B cell (primary cell): ENCODE measurements at regions not wholly inside any gene's neighbourhood (a gene's known extent, or its start where the extent isn't known, plus 50 kb on each side); places are given as distances from the start of the nearest gene placed in this dataset.

Source experiments
- ATAC-seq: fragments of 200-7000 bp; cut with Tn5 transposase; one replicate; pipeline ENCODE4 v1.10.0; 2021; ENCODE audit warnings: low read depth, mild to moderate bottlenecking, moderate number of reproducible peaks, moderate library complexity
- CTCF ChIA-PET: fragments of 350-600 bp; sonication (Branson Sonifier 250); formaldehyde crosslinking; loops from one replicate; lab custom pipeline; 2021; ENCODE audit warnings: antibody characterized with exemption, inconsistent platforms; lab: Charles Lee
- POLR2A ChIA-PET: fragments of 350-600 bp; sonication (Branson Sonifier 250); formaldehyde crosslinking; loops from one replicate; lab custom pipeline; 2021; ENCODE audit warnings: antibody characterized with exemption; lab: Charles Lee
- DNase-seq: peaks from one replicate; pipeline ENCODE4 v3.0.0; 2013
- H2AFZ ChIP-seq: 2 replicates; pipeline ENCODE4 v1.6.1; 2012; ENCODE audit warnings: mild to moderate bottlenecking, low read depth, low read length; ENCODE audit not compliant: insufficient read depth, poor library complexity, severe bottlenecking
- H3K27ac ChIP-seq, 2 donors: 1 replicate in 1 of 2; 2 replicates in 1 of 2; pipeline ENCODE4 v1.5.1; 2012 to 2013; ENCODE audit warnings: low read length in 2 of 2, mild to moderate bottlenecking in 2 of 2, moderate library complexity in 1 of 2
- H3K27me3 ChIP-seq, 4 experiments: fragments of 200-600 bp in 1 of 4; sonication (generic) in 1 of 4; replicated peaks in 1 of 4; 1 replicate in 2 of 4; 2 replicates in 2 of 4; pipeline versions ENCODE4 v1.6.1 to v1.7.0; 2013 to 2016; ENCODE audit warnings: low read length in 3 of 4, mild to moderate bottlenecking in 2 of 4, mixed read lengths in 1 of 4, moderate library complexity in 1 of 4; ENCODE audit not compliant: insufficient read depth in 4 of 4, control insufficient read depth in 3 of 4; ENCODE audit errors: control extremely low read depth in 1 of 4
- H3K36me3 ChIP-seq, 2 experiments: replicated peaks in 1 of 2; 1 replicate in 1 of 2; 2 replicates in 1 of 2; pipeline versions ENCODE4 v1.6.1 to v1.7.1; 2013; ENCODE audit warnings: low read length in 1 of 2; ENCODE audit not compliant: insufficient read depth in 2 of 2, control insufficient read depth in 1 of 2; ENCODE audit errors: control extremely low read depth in 1 of 2, extremely low read depth in 1 of 2
- H3K4me1 ChIP-seq, 2 donors: fragments of 200-600 bp in 1 of 2; sonication (generic) in 1 of 2; 1 replicate in 1 of 2; 2 replicates in 1 of 2; pipeline versions ENCODE4 v1.5.1 to v1.6.1; 2013 to 2017; ENCODE audit warnings: low read length in 2 of 2; ENCODE audit not compliant: control insufficient read depth in 2 of 2, insufficient read depth in 2 of 2
- H3K4me2 ChIP-seq: replicated peaks from 2 replicates; pipeline ENCODE3; 2012; ENCODE audit warnings: mild to moderate bottlenecking, low read depth, low read length; ENCODE audit not compliant: poor library complexity, severe bottlenecking
- H3K4me3 ChIP-seq, 5 experiments: fragments of 200-600 bp in 1 of 5; sonication (generic) in 1 of 5; 1 replicate in 3 of 5; 2 replicates in 2 of 5; pipeline versions ENCODE4 v1.5.1 to v1.7.0; 2011 to 2016; ENCODE audit warnings: low read length in 4 of 5, mild to moderate bottlenecking in 4 of 5, low read depth in 2 of 5, control low read depth in 1 of 5, moderate library complexity in 1 of 5; ENCODE audit not compliant: insufficient read depth in 1 of 5; ENCODE audit errors: control extremely low read depth in 1 of 5, extremely low read depth in 1 of 5
- H3K79me2 ChIP-seq: fragments of 200-600 bp; sonication (generic); one replicate; pipeline ENCODE4 v1.6.0; 2016; ENCODE audit warnings: low read length; ENCODE audit not compliant: control insufficient read depth, insufficient read depth
- H3K9ac ChIP-seq: fragments of 200-600 bp; sonication (generic); 2 replicates; pipeline ENCODE4 v1.6.1; 2017; ENCODE audit warnings: mild to moderate bottlenecking, low read length, moderate library complexity
- H3K9me3 ChIP-seq, 3 donors: one replicate each; pipeline versions ENCODE4 v1.6.1 to v1.7.1; 2013; ENCODE audit warnings: low read length in 2 of 3; ENCODE audit not compliant: control insufficient read depth in 2 of 3, insufficient read depth in 1 of 3; ENCODE audit errors: control extremely low read depth in 1 of 3
- H4K20me1 ChIP-seq: 2 replicates; pipeline ENCODE4 v1.6.0; 2012; ENCODE audit warnings: mild to moderate bottlenecking, low read length; ENCODE audit not compliant: insufficient read depth, control insufficient read depth, poor library complexity, severe bottlenecking
- H3K27ac Mint-ChIP-seq: one replicate; pipeline ENCODE4 v1.8.0; 2021; ENCODE audit warnings: mixed read lengths
- H3K27me3 Mint-ChIP-seq: one replicate; pipeline ENCODE4 v1.8.0; 2021; ENCODE audit warnings: mixed read lengths
- H3K4me1 Mint-ChIP-seq: one replicate; pipeline ENCODE4 v1.8.0; 2021; ENCODE audit warnings: mixed read lengths
- H3K4me3 Mint-ChIP-seq: one replicate; pipeline ENCODE4 v1.8.0; 2021; ENCODE audit warnings: mixed read lengths
- H3K9me3 Mint-ChIP-seq: one replicate; pipeline ENCODE4 v1.8.0; 2022; ENCODE audit warnings: mixed read lengths; ENCODE audit not compliant: insufficient read depth
- CTCF ChIP-seq: fragments of 200-600 bp; IDR thresholded peaks from one replicate; pipeline ENCODE4 v1.8.0; 2022; ENCODE audit warnings: antibody characterized with exemption, mild to moderate bottlenecking
- EZH2 ChIP-seq: IDR thresholded peaks from 2 replicates; pipeline ENCODE4 v1.6.1; 2012; ENCODE audit warnings: borderline replicate concordance, low read depth, mild to moderate bottlenecking, moderate library complexity, low read length; ENCODE audit not compliant: insufficient read depth, poor library complexity, severe bottlenecking
- WGBS: methylation state at CpG from one replicate; pipeline ENCODE4 v1.1.5; 2013; ENCODE audit warnings: missing lambda C conversion rate; ENCODE audit not compliant: insufficient coverage; 5-methylcytosine and 5-hydroxymethylcytosine counted together
- intact Hi-C: fragments of 100-400 bp; cut with micrococcal nuclease; formaldehyde crosslinking; loops from one replicate; pipeline ENCODE4 v1.10.0; 2022

GRCh38 chrX:110561034-110561433 lies 202.4 kb downstream of the RTL9 start:
- no peak overlapping the region for H3K4me2 ChIP-seq
- 80% methylated on average over 1 of the region's 2 CpGs for WGBS
- TF ChIP-seq EZH2 (no peak), CTCF (no peak)

GRCh38 chrX:110563282-110563681 lies 204.6 kb downstream of the RTL9 start:
- TF ChIP-seq CTCF: no peak
- TF ChIP-seq EZH2: no peak
- H3K4me1 Mint-ChIP-seq: no peaks in the 10 kb centered on the region
- no peak overlapping the region for H2AFZ ChIP-seq
- H3K4me2 ChIP-seq: no peak overlapping the region
- H3K9ac ChIP-seq: no peak overlapping the region
- no peaks in the 10 kb centered on the region for H3K9me3 Mint-ChIP-seq
- intact Hi-C loops: no loop called here
- peaks cover 0 to 3% (median 0%) of the 10 kb centered on the region in 3 donors for H3K9me3 ChIP-seq
- no peaks in the 10 kb centered on the region for H3K4me1 ChIP-seq
- no peaks in the 10 kb centered on the region for H3K27me3 ChIP-seq
- ChIA-PET POLR2A (no interaction called here), CTCF (no interaction called here)
- no peak overlapping the region for H3K27ac Mint-ChIP-seq
- no peaks in the 10 kb centered on the region for H3K36me3 ChIP-seq
- H3K4me3 Mint-ChIP-seq: no peak overlapping the region
- no peaks in the 10 kb centered on the region for H4K20me1 ChIP-seq
- H3K27ac ChIP-seq: no peak overlapping the region
- no peaks in the 10 kb centered on the region for H3K27me3 Mint-ChIP-seq
- DNase-seq (no peak), ATAC-seq (no peak)
- H3K79me2 ChIP-seq: no peaks in the 10 kb centered on the region
- H3K4me3 ChIP-seq: no peak overlapping the region

More at GRCh38 chrX:110561034-110561433, 202.4 kb downstream of the RTL9 start:
- Histone ChIP-seq H2AFZ (no peak overlapping the region), H4K20me1 (no peaks in the 10 kb centered on the region), H3K27ac (no peak overlapping the region), H3K4me1 (no peaks in the 10 kb centered on the region), H3K4me3 (no peak overlapping the region), H3K9me3 (peaks cover 0 to 9% (median 0%) of the 10 kb centered on the region in 3 donors), H3K79me2 (no peaks in the 10 kb centered on the region), H3K27me3 (no peaks in the 10 kb centered on the region), H3K9ac (no peak overlapping the region), H3K36me3 (no peaks in the 10 kb centered on the region)
- ChIA-PET CTCF (no interaction called here), POLR2A (no interaction called here)
- no peaks in the 10 kb centered on the region for H3K4me1 Mint-ChIP-seq
- intact Hi-C loops: no loop called here
- ATAC-seq: no peak
- no peak overlapping the region for H3K27ac Mint-ChIP-seq
- H3K27me3 Mint-ChIP-seq: no peaks in the 10 kb centered on the region
- H3K4me3 Mint-ChIP-seq: no peak overlapping the region
- DNase-seq: no peak
- H3K9me3 Mint-ChIP-seq: no peaks in the 10 kb centered on the region
